Ascending aorta (tissue), 2 donors: ENCODE measurements at regions not wholly inside any gene's neighbourhood (a gene's known extent, or its start where the extent isn't known, plus 50 kb on each side); places are given as distances from the start of the nearest gene placed in this dataset.
A peak's percentile ranks its signal among the peaks of the same experiment; 100 is the strongest.

Experiments
- DNase-seq, 2 donors: peaks; one replicate each; pipeline ENCODE4 v3.0.0-alpha.2; 2019; ENCODE audit warnings: low spot score in 2 of 2
- H3K27ac ChIP-seq, 2 donors: fragments of 200-600 bp; sonication (generic); one replicate each; pipeline ENCODE4 v1.5.1; 2016 to 2017; ENCODE audit warnings: mild to moderate bottlenecking in 1 of 2
- H3K27me3 ChIP-seq: fragments of 200-600 bp; sonication (generic); one replicate; pipeline ENCODE4 v1.5.1; 2017
- H3K36me3 ChIP-seq, 2 donors: fragments of 200-600 bp; sonication (generic); one replicate each; pipeline ENCODE4 v1.5.1; 2016
- H3K4me1 ChIP-seq, 2 donors: fragments of 200-600 bp; sonication (generic); one replicate each; pipeline ENCODE4 v1.5.1; 2016 to 2017; ENCODE audit warnings: mild to moderate bottlenecking in 1 of 2
- H3K4me3 ChIP-seq, 2 donors: fragments of 200-600 bp; sonication (generic); one replicate each; pipeline ENCODE4 v1.5.1; 2016 to 2017; ENCODE audit warnings: mild to moderate bottlenecking in 1 of 2
- H3K9me3 ChIP-seq, 2 donors: fragments of 200-600 bp; sonication (generic); one replicate each; pipeline ENCODE4 v1.5.1; 2016
- intact Hi-C: fragments of 100-400 bp; cut with DNase I; formaldehyde crosslinking; loops from one replicate; pipeline ENCODE4 v1.15.1; 2023
- TF ChIP-seq, protein P1 (sequence below), 3 experiments: fragments of 200-600 bp in 2 of 3; fragments of 450-650 bp in 1 of 3; sonication (generic) in 2 of 3; IDR thresholded peaks; one replicate each; pipeline ENCODE4 v1.5.1; 2016 to 2019; ENCODE audit warnings: antibody characterized with exemption in 3 of 3, mild to moderate bottlenecking in 1 of 3, moderate library complexity in 1 of 3

DNA sequence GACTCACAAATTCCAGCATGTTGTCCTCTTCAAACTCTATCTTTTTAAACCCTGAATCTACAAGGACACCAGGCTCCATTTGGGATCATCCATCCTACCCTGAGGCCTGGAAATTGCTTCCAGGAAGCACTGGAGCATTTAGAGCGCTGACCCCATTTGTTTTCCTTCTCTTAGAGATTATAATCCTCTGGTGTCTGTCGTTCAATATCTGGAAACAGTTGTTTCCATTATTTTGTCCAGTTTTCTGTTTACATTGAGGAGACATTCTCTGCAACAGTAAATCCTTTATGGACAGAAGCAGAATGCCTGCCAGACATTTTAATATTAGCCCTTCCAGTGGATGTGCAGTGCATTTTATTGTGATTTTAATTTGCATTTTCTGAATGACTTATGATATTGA is 119.4 kb upstream of the MEOX2 start:
- Histone ChIP-seq H3K9me3 (no peaks in the 10 kb centered on the region), H3K4me3 (no peak overlapping the region), H3K36me3 (no peaks in the 10 kb centered on the region), H3K27me3 (no peaks in the 10 kb centered on the region), H3K4me1 (peaks cover 0 to 3% of the 10 kb centered on the region in 2 donors), H3K27ac (no peak overlapping the region)
- intact Hi-C loops, result no loop called here
- DNase-seq, result no peak
- TF ChIP-seq, protein P1, sequence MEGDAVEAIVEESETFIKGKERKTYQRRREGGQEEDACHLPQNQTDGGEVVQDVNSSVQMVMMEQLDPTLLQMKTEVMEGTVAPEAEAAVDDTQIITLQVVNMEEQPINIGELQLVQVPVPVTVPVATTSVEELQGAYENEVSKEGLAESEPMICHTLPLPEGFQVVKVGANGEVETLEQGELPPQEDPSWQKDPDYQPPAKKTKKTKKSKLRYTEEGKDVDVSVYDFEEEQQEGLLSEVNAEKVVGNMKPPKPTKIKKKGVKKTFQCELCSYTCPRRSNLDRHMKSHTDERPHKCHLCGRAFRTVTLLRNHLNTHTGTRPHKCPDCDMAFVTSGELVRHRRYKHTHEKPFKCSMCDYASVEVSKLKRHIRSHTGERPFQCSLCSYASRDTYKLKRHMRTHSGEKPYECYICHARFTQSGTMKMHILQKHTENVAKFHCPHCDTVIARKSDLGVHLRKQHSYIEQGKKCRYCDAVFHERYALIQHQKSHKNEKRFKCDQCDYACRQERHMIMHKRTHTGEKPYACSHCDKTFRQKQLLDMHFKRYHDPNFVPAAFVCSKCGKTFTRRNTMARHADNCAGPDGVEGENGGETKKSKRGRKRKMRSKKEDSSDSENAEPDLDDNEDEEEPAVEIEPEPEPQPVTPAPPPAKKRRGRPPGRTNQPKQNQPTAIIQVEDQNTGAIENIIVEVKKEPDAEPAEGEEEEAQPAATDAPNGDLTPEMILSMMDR (IDR thresholded peaks at IDR 0.05), result no peak

DNA sequence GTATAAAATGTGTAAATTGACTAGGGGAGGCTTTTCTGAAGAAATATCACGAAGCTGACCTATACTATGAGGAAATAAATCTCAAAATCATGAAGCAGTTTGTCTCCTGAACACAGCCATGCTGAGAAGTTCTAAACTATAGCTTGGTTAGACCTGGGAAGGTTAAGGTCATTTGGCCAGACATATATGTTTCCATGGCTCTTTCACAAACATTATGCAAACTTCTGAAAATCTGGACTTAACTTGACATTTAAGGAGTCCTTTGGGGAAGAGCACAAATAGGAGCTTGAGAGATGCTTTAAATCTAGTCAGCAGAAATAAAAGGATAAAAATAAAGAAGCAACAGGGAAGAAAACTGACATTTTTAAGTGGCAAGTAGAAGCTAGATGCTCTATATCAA is 115.9 kb upstream of the MEOX2 start:
- TF ChIP-seq, protein P1 (IDR thresholded peaks at IDR 0.05), result no peak
- no peak for DNase-seq
- no peaks in the 10 kb centered on the region for H3K36me3 ChIP-seq
- H3K27me3 ChIP-seq, result no peaks in the 10 kb centered on the region
- H3K4me1 ChIP-seq, result peaks cover 0 to 3% of the 10 kb centered on the region in 2 donors
- peak overlapping the region; percentile 12 for H3K27ac ChIP-seq
- H3K9me3 ChIP-seq, result no peaks in the 10 kb centered on the region
- intact Hi-C loops, result no loop called here
- no peak overlapping the region for H3K4me3 ChIP-seq

DNA sequence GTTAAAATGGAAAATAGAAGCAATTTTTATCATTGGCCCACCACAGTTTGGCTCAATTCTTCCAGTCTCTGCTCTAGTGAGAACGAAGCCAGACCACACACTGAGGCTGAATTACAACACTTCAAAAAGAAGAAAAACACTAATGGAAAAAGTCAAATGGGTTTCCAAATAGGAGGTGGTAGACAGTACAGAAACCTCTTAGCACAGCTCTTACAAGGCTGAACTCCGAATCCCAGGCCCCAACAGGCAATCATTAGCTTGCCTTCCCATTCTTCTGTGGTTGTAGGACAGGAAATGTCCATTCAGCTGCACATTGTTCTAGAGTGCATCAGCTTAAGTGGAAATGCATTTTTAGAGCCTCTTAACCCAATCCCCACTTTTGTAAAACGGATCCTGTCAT is 115.1 kb upstream of the MEOX2 start:
- no peaks in the 10 kb centered on the region for H3K36me3 ChIP-seq
- H3K4me3 ChIP-seq, result no peak overlapping the region
- H3K9me3 ChIP-seq, result no peaks in the 10 kb centered on the region
- peaks cover 0 to 3% of the 10 kb centered on the region in 2 donors for H3K4me1 ChIP-seq
- no peak for DNase-seq
- no peaks in the 10 kb centered on the region for H3K27me3 ChIP-seq
- intact Hi-C loops, result no loop called here
- TF ChIP-seq, protein P1 (IDR thresholded peaks at IDR 0.05), result no peak
- peak overlapping the region; percentile 12 to 69 for H3K27ac ChIP-seq

DNA sequence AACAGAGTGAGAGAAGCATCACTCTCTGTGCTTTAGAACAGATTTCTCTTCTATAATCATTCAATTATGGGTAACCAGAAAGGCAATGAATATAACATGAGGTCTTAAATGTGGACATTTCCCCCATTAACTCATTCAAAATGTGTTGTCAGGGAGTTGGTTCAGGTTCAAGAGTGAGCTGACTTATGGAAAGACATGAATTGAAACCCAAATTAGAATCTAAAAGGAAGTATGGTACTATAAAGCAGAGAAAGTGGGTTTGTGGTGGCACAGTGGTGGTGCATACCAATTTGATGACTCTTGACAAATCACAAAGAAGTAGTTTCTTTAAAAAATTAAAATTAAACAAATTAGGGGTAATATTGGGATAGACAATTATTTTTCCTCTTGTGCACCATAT is 114.6 kb upstream of the MEOX2 start:
- Histone ChIP-seq H3K27ac (peak overlapping the region in 1 of 2 donors; percentile 69), H3K27me3 (no peaks in the 10 kb centered on the region), H3K4me3 (no peak overlapping the region), H3K9me3 (no peaks in the 10 kb centered on the region), H3K4me1 (peaks cover 0 to 3% of the 10 kb centered on the region in 2 donors), H3K36me3 (no peaks in the 10 kb centered on the region)
- no peak for DNase-seq
- intact Hi-C loops, result no loop called here
- TF ChIP-seq, protein P1 (IDR thresholded peaks at IDR 0.05), result no peak

DNA sequence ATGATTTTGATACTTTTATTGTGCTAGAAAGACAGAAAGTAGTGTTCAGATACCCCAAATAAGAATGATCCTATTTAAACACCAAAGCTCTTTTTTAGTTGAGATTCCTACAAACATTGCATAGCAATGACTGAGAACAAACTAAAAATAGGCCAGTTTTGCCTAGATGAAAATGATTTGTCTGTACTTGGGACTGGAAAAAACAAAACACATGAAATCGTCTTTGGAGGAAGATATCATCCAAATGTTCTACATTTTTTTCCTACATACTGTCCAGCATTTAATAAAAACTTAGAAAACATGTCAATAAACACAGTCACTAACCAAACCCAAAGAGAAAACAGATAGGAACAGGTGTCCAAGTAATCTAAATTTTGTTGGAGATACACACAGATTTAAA is 111.6 kb upstream of the MEOX2 start:
- TF ChIP-seq, protein P1 (IDR thresholded peaks at IDR 0.05), result no peak
- H3K27me3 ChIP-seq, result no peaks in the 10 kb centered on the region
- no peak overlapping the region for H3K27ac ChIP-seq
- H3K36me3 ChIP-seq, result no peaks in the 10 kb centered on the region
- no peaks in the 10 kb centered on the region for H3K9me3 ChIP-seq
- H3K4me1 ChIP-seq, result peaks cover 0 to 3% of the 10 kb centered on the region in 2 donors
- intact Hi-C loops, result no loop called here
- no peak overlapping the region for H3K4me3 ChIP-seq
- DNase-seq, result no peak

DNA sequence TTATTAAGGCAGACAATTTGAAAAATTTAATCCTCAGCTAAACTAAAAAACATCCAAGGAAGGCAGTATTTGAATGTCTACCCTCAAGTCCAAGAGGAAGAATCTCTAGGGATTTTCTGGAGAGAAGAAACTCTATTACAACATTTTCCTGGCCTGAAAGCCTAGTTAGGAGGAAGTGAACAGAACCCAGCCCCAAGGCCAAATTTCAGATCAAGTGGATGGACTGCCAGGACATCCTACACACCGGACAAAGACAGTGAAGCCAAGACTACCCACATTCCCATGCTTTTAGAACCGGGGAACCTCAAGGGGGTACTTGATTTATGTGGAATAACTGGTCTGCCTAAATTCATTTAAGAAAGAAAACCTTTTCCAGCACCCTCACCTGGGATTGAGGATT is 108.9 kb upstream of the MEOX2 start:
- H3K27ac ChIP-seq, result no peak overlapping the region
- no peak overlapping the region for H3K4me3 ChIP-seq
- H3K27me3 ChIP-seq, result no peaks in the 10 kb centered on the region
- DNase-seq, result no peak
- intact Hi-C loops, result no loop called here
- H3K9me3 ChIP-seq, result no peaks in the 10 kb centered on the region
- H3K36me3 ChIP-seq, result no peaks in the 10 kb centered on the region
- TF ChIP-seq, protein P1 (IDR thresholded peaks at IDR 0.05), result no peak
- no peaks in the 10 kb centered on the region for H3K4me1 ChIP-seq
